H9 (cell line): ENCODE measurements at regions not wholly inside any gene's neighbourhood (a gene's known extent, or its start where the extent isn't known, plus 50 kb on each side); places are given as distances from the start of the nearest gene placed in this dataset.
A peak's percentile ranks its signal among the peaks of the same experiment; 100 is the strongest.

ENCODE experiments used
- DNase-seq: peaks from one replicate; pipeline ENCODE4 v3.0.0-alpha.2; 2017
- H2AFZ ChIP-seq: one replicate; pipeline ENCODE4 v1.6.1; 2013; ENCODE audit warnings: mild to moderate bottlenecking, low read length, control low read depth, moderate library complexity
- H2AK5ac ChIP-seq: 2 replicates; pipeline ENCODE4 v1.6.1; 2013; ENCODE audit warnings: low read length, control low read depth, mixed read lengths; ENCODE audit not compliant: insufficient read length
- H2BK120ac ChIP-seq: one replicate; pipeline ENCODE4 v1.6.1; 2013; ENCODE audit warnings: low read depth, mild to moderate bottlenecking, low read length, control low read depth, inconsistent platforms; ENCODE audit not compliant: poor library complexity, severe bottlenecking
- H2BK12ac ChIP-seq: 2 replicates; pipeline ENCODE4 v1.6.1; 2013; ENCODE audit warnings: low read length, control low read depth, mixed read lengths, low read depth; ENCODE audit not compliant: insufficient read length
- H2BK15ac ChIP-seq: 2 replicates; pipeline ENCODE4 v1.6.1; 2013; ENCODE audit warnings: low read depth, low read length, control low read depth
- H2BK20ac ChIP-seq: one replicate; pipeline ENCODE4 v1.6.1; 2013; ENCODE audit warnings: low read depth, mild to moderate bottlenecking, low read length, control low read depth, inconsistent platforms; ENCODE audit not compliant: poor library complexity, severe bottlenecking
- H2BK5ac ChIP-seq: 2 replicates; pipeline ENCODE4 v1.6.1; 2013; ENCODE audit warnings: low read length, control low read depth, mixed read lengths; ENCODE audit not compliant: insufficient read length
- H3K14ac ChIP-seq: 2 replicates; pipeline ENCODE4 v1.6.1; 2013; ENCODE audit warnings: low read length, control low read depth; ENCODE audit not compliant: insufficient read depth
- H3K18ac ChIP-seq: 2 replicates; pipeline ENCODE4 v1.6.1; 2013; ENCODE audit warnings: low read depth, mild to moderate bottlenecking, mixed read lengths, low read length, control low read depth; ENCODE audit not compliant: insufficient read length
- H3K23ac ChIP-seq: 2 replicates; pipeline ENCODE4 v1.6.1; 2013; ENCODE audit warnings: low read length, control low read depth, mixed read lengths, low read depth; ENCODE audit not compliant: insufficient read length
- H3K23me2 ChIP-seq: 2 replicates; pipeline ENCODE4 v1.6.1; 2013; ENCODE audit warnings: low read depth, mild to moderate bottlenecking, mixed read lengths, low read length, control low read depth; ENCODE audit not compliant: insufficient read length, poor library complexity, severe bottlenecking
- H3K27ac ChIP-seq: 2 replicates; pipeline ENCODE4 v1.5.1; 2013; ENCODE audit warnings: low read length, control low read depth, mixed read lengths, low read depth; ENCODE audit not compliant: insufficient read length
- H3K27me3 ChIP-seq: 2 replicates; pipeline ENCODE4 v1.6.1; 2013; ENCODE audit warnings: low read length, control low read depth, inconsistent platforms; ENCODE audit not compliant: insufficient read depth
- H3K4ac ChIP-seq: 2 replicates; pipeline ENCODE4 v1.6.1; 2013; ENCODE audit warnings: low read depth, mild to moderate bottlenecking, control low read depth, inconsistent platforms, low read length, moderate library complexity
- H3K4me1 ChIP-seq: 2 replicates; pipeline ENCODE4 v1.6.1; 2013; ENCODE audit warnings: low read length, control low read depth, inconsistent platforms; ENCODE audit not compliant: insufficient read depth
- H3K4me2 ChIP-seq: 2 replicates; pipeline ENCODE4 v1.6.1; 2013; ENCODE audit warnings: low read length, control low read depth, mixed read lengths; ENCODE audit not compliant: insufficient read length, insufficient read depth
- H3K56ac ChIP-seq: 2 replicates; pipeline ENCODE4 v1.6.1; 2013; ENCODE audit warnings: low read depth, mild to moderate bottlenecking, mixed read lengths, low read length, control low read depth; ENCODE audit not compliant: insufficient read length
- H3K79me1 ChIP-seq: 2 replicates; pipeline ENCODE4 v1.6.1; 2013; ENCODE audit warnings: low read depth, mild to moderate bottlenecking, moderate library complexity, low read length, control low read depth, inconsistent platforms; ENCODE audit not compliant: insufficient read depth, poor library complexity, severe bottlenecking
- H3K79me2 ChIP-seq: 2 replicates; pipeline ENCODE4 v1.6.1; 2013; ENCODE audit warnings: low read length, control low read depth, inconsistent platforms; ENCODE audit not compliant: insufficient read depth
- H3K9ac ChIP-seq: 2 replicates; pipeline ENCODE4 v1.6.1; 2013; ENCODE audit warnings: low read length, control low read depth, mixed read lengths; ENCODE audit not compliant: insufficient read length; ENCODE audit errors: extremely low read depth
- H3K9me3 ChIP-seq: one replicate; pipeline ENCODE4 v1.6.1; 2013; ENCODE audit warnings: low read depth, low read length, inconsistent platforms; ENCODE audit not compliant: control insufficient read depth
- H3T11ph ChIP-seq: one replicate; pipeline ENCODE4 v1.6.1; 2013; ENCODE audit warnings: mild to moderate bottlenecking, low read length, control low read depth, inconsistent platforms
- H4K20me1 ChIP-seq: one replicate; pipeline ENCODE4 v1.6.1; 2013; ENCODE audit not compliant: control insufficient read depth, insufficient read length, insufficient read depth
- H4K5ac ChIP-seq: 2 replicates; pipeline ENCODE4 v1.6.1; 2013; ENCODE audit warnings: low read depth, mild to moderate bottlenecking, mixed read lengths, low read length, control low read depth; ENCODE audit not compliant: insufficient read length
- H4K8ac ChIP-seq: replicated peaks from 2 replicates; pipeline ENCODE4 v1.6.1; 2013; ENCODE audit warnings: low read length, control low read depth, mixed read lengths, low read depth; ENCODE audit not compliant: insufficient read length
- H4K91ac ChIP-seq: 2 replicates; pipeline ENCODE4 v1.6.1; 2013; ENCODE audit warnings: low read depth, mild to moderate bottlenecking, moderate library complexity, mixed read lengths, low read length, control low read depth; ENCODE audit not compliant: insufficient read length
- H3K27ac Mint-ChIP-seq, 3 experiments: 2 replicates in 2 of 3; 3 replicates in 1 of 3; pipeline ENCODE4 v1.8.0; 2020 to 2021; ENCODE audit warnings: mixed read lengths in 3 of 3, mild to moderate bottlenecking in 1 of 3, moderate library complexity in 1 of 3
- H3K27me3 Mint-ChIP-seq: 2 replicates; pipeline ENCODE4 v1.8.0; 2021; ENCODE audit warnings: low read depth, mild to moderate bottlenecking, moderate library complexity, mixed read lengths
- H3K36me3 Mint-ChIP-seq, 3 experiments: 2 replicates in 2 of 3; 3 replicates in 1 of 3; pipeline ENCODE4 v1.8.0; 2020 to 2021; ENCODE audit warnings: low read depth in 3 of 3, mixed read lengths in 3 of 3; ENCODE audit not compliant: insufficient read depth in 1 of 3
- H3K4me1 Mint-ChIP-seq, 2 experiments: 2 replicates each; pipeline ENCODE4 v1.8.0; 2020; ENCODE audit warnings: mixed read lengths in 2 of 2
- H3K4me3 Mint-ChIP-seq, 2 experiments: 2 replicates in 1 of 2; 3 replicates in 1 of 2; pipeline ENCODE4 v1.8.0; 2020 to 2021; ENCODE audit warnings: mild to moderate bottlenecking in 2 of 2, mixed read lengths in 2 of 2, moderate library complexity in 1 of 2
- H3K9me3 Mint-ChIP-seq, 2 experiments: 2 replicates in 1 of 2; 3 replicates in 1 of 2; pipeline ENCODE4 v1.8.0; 2020; ENCODE audit warnings: mild to moderate bottlenecking in 2 of 2, mixed read lengths in 2 of 2, moderate library complexity in 1 of 2
- WGBS: extraction: QIAGEN DNeasy Blood & Tissue Kit; methylation state at CpG from one replicate; pipeline ENCODE4 v1.1.7; 2013; ENCODE audit warnings: missing lambda C conversion rate, low lambda C conversion rate, mixed read lengths; ENCODE audit not compliant: insufficient read length; ENCODE audit errors: extremely low coverage; 5-methylcytosine and 5-hydroxymethylcytosine counted together
- TF ChIP-seq, protein P1 (sequence below): fragments of 200-600 bp; sonication (generic); conservative IDR thresholded peaks from 3 replicates; pipeline ENCODE4 v1.8.0; 2021; ENCODE audit warnings: antibody characterized with exemption, mild to moderate bottlenecking

DNA sequence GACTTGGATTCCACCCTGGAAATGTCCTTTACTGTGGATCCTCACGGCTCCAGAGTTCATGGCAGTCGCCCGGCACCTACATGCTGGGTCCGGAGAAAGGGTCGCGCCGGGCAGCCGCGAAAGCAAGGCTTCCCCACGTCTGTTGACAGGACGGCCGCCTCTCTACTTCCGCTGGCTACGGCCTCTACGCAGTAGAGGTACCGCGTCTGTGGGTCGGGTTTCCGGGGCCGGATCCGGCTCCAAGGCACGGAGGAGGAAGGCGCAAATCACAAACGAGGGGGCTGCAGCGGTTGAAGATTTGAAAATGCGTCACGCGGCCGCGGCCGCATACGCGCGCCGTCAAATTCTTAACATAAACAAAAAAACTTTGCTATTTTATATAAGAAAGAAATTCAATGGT lies 649.6 kb downstream of the REEP3 start:
- no peak overlapping the region for H2BK120ac ChIP-seq
- H3K4me1 ChIP-seq = no peaks in the 10 kb centered on the region
- no peak overlapping the region for H3K4ac ChIP-seq
- H4K8ac ChIP-seq = no peak overlapping the region
- H4K20me1 ChIP-seq = no peaks in the 10 kb centered on the region
- H3T11ph ChIP-seq = no peak overlapping the region
- no peak overlapping the region for H3K4me3 Mint-ChIP-seq
- no peak for DNase-seq
- no peaks in the 10 kb centered on the region for H3K27me3 ChIP-seq
- no peaks in the 10 kb centered on the region for H3K4me1 Mint-ChIP-seq
- H2BK15ac ChIP-seq = no peak overlapping the region
- H3K79me2 ChIP-seq = no peaks in the 10 kb centered on the region
- peaks cover 5 to 9% of the 10 kb centered on the region in 2 experiments; a peak in 4 of 5 replicates for H3K9me3 Mint-ChIP-seq
- no peak overlapping the region for H3K18ac ChIP-seq
- H3K14ac ChIP-seq = no peak overlapping the region
- no peak overlapping the region for H3K4me2 ChIP-seq
- H2BK5ac ChIP-seq = no peak overlapping the region
- H2BK20ac ChIP-seq = no peak overlapping the region
- no peak overlapping the region for H3K9ac ChIP-seq
- H3K56ac ChIP-seq = no peak overlapping the region
- H2BK12ac ChIP-seq = no peak overlapping the region
- no peak overlapping the region for H4K91ac ChIP-seq
- H3K23ac ChIP-seq = no peak overlapping the region
- H3K36me3 Mint-ChIP-seq = peaks cover 0 to 12% (median 0%) of the 10 kb centered on the region in 3 experiments; a peak in 3 of 7 replicates
- TF ChIP-seq, protein P1, sequence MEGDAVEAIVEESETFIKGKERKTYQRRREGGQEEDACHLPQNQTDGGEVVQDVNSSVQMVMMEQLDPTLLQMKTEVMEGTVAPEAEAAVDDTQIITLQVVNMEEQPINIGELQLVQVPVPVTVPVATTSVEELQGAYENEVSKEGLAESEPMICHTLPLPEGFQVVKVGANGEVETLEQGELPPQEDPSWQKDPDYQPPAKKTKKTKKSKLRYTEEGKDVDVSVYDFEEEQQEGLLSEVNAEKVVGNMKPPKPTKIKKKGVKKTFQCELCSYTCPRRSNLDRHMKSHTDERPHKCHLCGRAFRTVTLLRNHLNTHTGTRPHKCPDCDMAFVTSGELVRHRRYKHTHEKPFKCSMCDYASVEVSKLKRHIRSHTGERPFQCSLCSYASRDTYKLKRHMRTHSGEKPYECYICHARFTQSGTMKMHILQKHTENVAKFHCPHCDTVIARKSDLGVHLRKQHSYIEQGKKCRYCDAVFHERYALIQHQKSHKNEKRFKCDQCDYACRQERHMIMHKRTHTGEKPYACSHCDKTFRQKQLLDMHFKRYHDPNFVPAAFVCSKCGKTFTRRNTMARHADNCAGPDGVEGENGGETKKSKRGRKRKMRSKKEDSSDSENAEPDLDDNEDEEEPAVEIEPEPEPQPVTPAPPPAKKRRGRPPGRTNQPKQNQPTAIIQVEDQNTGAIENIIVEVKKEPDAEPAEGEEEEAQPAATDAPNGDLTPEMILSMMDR = no peak
- peak overlapping the region in 1 of 3 experiments; percentile 58; a peak in 2 of 7 replicates for H3K27ac Mint-ChIP-seq
- no peak overlapping the region for H2AK5ac ChIP-seq
- no peaks in the 10 kb centered on the region for H3K9me3 ChIP-seq
- H3K27me3 Mint-ChIP-seq = no peaks in the 10 kb centered on the region
- no peak overlapping the region for H4K5ac ChIP-seq
- H2AFZ ChIP-seq = no peak overlapping the region
- no peak overlapping the region for H3K27ac ChIP-seq
- H3K23me2 ChIP-seq = no peaks in the 10 kb centered on the region
- H3K79me1 ChIP-seq = no peaks in the 10 kb centered on the region
- no CpG with 5 or more reads among the region's 35 CpGs for WGBS
